Gastrocnemius medialis (tissue), 4 donors: ENCODE measurements at regions not wholly inside any gene's neighbourhood (a gene's known extent, or its start where the extent isn't known, plus 50 kb on each side); places are given as distances from the start of the nearest gene placed in this dataset.
"Not testable (repeated sequence)": the region's sequence is repeated elsewhere in the genome, so short reads cannot be mapped to it uniquely, and the experiment has no call there.

ENCODE experiments used
- ATAC-seq, 2 donors: fragments of 150-250 bp; one replicate each; pipeline ENCODE4 v1.9.1; 2016
- DNase-seq, 2 donors: peaks; one replicate each; pipeline ENCODE4 v3.0.0-alpha.2; 2019
- H3K27ac ChIP-seq, 4 donors: fragments of 200-600 bp; sonication (generic); 1 replicate in 1 of 4; 2 replicates in 3 of 4; pipeline ENCODE4 v1.5.1; 2016 to 2018; ENCODE audit warnings: mild to moderate bottlenecking in 2 of 4, moderate library complexity in 1 of 4
- H3K27me3 ChIP-seq, 3 donors: fragments of 200-600 bp; sonication (generic) in 2 of 3; 1 replicate in 1 of 3; 2 replicates in 2 of 3; pipeline versions ENCODE4 v1.5.1 to v1.6.0; 2016 to 2019; ENCODE audit warnings: mild to moderate bottlenecking in 1 of 3, moderate library complexity in 1 of 3
- H3K36me3 ChIP-seq, 2 donors: fragments of 200-600 bp; sonication (generic) in 1 of 2; one replicate each; pipeline ENCODE4 v1.5.1; 2017 to 2018
- H3K4me1 ChIP-seq, 2 donors: fragments of 200-600 bp; sonication (generic) in 1 of 2; one replicate each; pipeline ENCODE4 v1.5.1; 2016 to 2017; ENCODE audit warnings: mild to moderate bottlenecking in 2 of 2
- H3K4me3 ChIP-seq, 4 donors: fragments of 200-600 bp; sonication (generic) in 3 of 4; 1 replicate in 1 of 4; 2 replicates in 3 of 4; pipeline ENCODE4 v1.5.1; 2016 to 2019; ENCODE audit warnings: mild to moderate bottlenecking in 2 of 4
- H3K9me3 ChIP-seq, 3 donors: fragments of 200-600 bp; sonication (generic) in 2 of 3; 1 replicate in 1 of 3; 2 replicates in 2 of 3; pipeline ENCODE4 v1.5.1; 2016 to 2019
- CTCF ChIP-seq, 5 experiments: fragments of 450-650 bp in 3 of 5; fragments of 200-600 bp in 2 of 5; sonication (generic) in 2 of 5; IDR thresholded peaks in 4 of 5; conservative IDR thresholded peaks in 1 of 5; 1 replicate in 4 of 5; 2 replicates in 1 of 5; pipeline ENCODE4 v1.5.1; 2016 to 2019; ENCODE audit warnings: antibody characterized with exemption in 5 of 5, mild to moderate bottlenecking in 3 of 5, moderate library complexity in 3 of 5
- POLR2A ChIP-seq, 2 donors: fragments of 450-650 bp; IDR thresholded peaks; one replicate each; pipeline ENCODE4 v1.6.1; 2017; ENCODE audit warnings: antibody characterized with exemption in 2 of 2, mild to moderate bottlenecking in 2 of 2, moderate library complexity in 2 of 2
- in situ Hi-C, 4 donors: fragments of 200-750 bp; cut with MboI; loops; one replicate each; pipeline versions ENCODE4 v1.15.0 to v1.8.0; 2017; ENCODE audit warnings: low sequenced_read_pairs in 4 of 4
- intact Hi-C: fragments of 100-400 bp; cut with DNase I; formaldehyde crosslinking; loops from one replicate; pipeline ENCODE4 v1.15.1; 2023; ENCODE audit warnings: low total_unique reads

DNA sequence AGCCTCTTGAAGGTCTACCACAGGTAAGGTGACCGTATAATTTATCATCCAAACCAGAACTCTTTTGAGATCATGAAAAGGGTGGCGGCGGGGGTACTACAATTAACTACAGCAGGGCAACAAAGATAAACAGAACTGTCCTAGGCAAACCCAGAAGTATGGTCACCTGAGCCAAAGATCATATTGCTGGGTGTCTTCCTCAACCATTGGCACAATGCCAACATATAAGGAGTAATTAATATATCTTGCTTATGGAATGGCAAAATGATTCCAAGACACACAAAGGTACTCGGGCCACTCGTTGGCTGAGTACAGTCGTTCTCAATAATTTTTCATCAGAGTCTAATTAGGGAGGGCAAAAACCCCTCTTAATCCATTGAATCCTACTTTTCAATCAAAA lies 273.3 kb downstream of the QDPR start:
- in situ Hi-C loops, result no loop called here
- no peaks in the 10 kb centered on the region for H3K4me1 ChIP-seq
- DNase-seq (no peak), ATAC-seq (no peak)
- no peaks in the 10 kb centered on the region for H3K36me3 ChIP-seq
- intact Hi-C loops, result no loop called here
- no peak overlapping the region for H3K4me3 ChIP-seq
- no peaks in the 10 kb centered on the region for H3K9me3 ChIP-seq
- H3K27ac ChIP-seq, result no peak overlapping the region
- TF ChIP-seq CTCF (IDR thresholded peaks at IDR 0.05 in 4 of 5, conservative IDR thresholded peaks at IDR 0.05 in 1 of 5) (no peak), POLR2A (IDR thresholded peaks at IDR 0.05) (no peak)
- no peaks in the 10 kb centered on the region for H3K27me3 ChIP-seq

GRCh38 chr4:17236686-17237085 lies 275.2 kb downstream of the QDPR start:
- no peak for ATAC-seq
- Histone ChIP-seq H3K4me1 (peaks cover 4% of the 10 kb centered on the region in 2 donors), H3K9me3 (no peaks in the 10 kb centered on the region), H3K27ac (no peak overlapping the region), H3K27me3 (no peaks in the 10 kb centered on the region), H3K4me3 (no peak overlapping the region), H3K36me3 (no peaks in the 10 kb centered on the region)
- TF ChIP-seq POLR2A (IDR thresholded peaks at IDR 0.05), result no peak
- TF ChIP-seq CTCF (IDR thresholded peaks at IDR 0.05 in 4 of 5, conservative IDR thresholded peaks at IDR 0.05 in 1 of 5), result no peak
- DNase-seq, result no peak
- intact Hi-C loops, result no loop called here
- in situ Hi-C loops, result no loop called here

DNA sequence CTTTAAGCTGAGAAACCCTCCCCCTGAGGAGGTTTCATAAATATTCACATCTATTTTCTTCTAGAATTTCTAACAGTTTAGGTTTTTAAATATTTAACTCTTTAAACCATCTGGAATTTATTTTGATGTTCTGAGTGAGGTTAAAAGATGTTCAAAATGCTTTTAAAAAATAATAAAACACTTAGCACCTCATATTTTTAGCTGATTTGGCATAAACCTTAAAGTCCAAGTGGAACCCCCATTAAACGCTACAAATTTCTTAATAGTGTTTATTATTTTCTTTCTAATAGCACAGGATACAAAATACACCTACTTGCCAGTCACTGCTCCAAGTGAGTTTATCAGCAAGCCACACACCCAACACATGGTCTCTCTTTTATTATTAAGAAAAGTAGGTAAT lies 277.2 kb downstream of the QDPR start:
- Histone ChIP-seq H3K4me3 (no peak overlapping the region), H3K27ac (no peak overlapping the region), H3K4me1 (peaks cover 4% of the 10 kb centered on the region in 2 donors), H3K9me3 (no peaks in the 10 kb centered on the region), H3K36me3 (no peaks in the 10 kb centered on the region), H3K27me3 (no peaks in the 10 kb centered on the region)
- TF ChIP-seq CTCF (IDR thresholded peaks at IDR 0.05 in 4 of 5, conservative IDR thresholded peaks at IDR 0.05 in 1 of 5), result no peak
- TF ChIP-seq POLR2A (IDR thresholded peaks at IDR 0.05), result no peak
- ATAC-seq (no peak), DNase-seq (no peak)
- in situ Hi-C loops, result no loop called here
- intact Hi-C loops, result no loop called here

- Histone ChIP-seq H3K9me3 (no peaks in the 10 kb centered on the region), H3K4me3 (no peak overlapping the region), H3K27ac (no peak overlapping the region), H3K4me1 (peaks cover 4% of the 10 kb centered on the region in 2 donors), H3K36me3 (no peaks in the 10 kb centered on the region), H3K27me3 (no peaks in the 10 kb centered on the region)
- ATAC-seq, result no peak
- in situ Hi-C loops, result no loop called here
- intact Hi-C loops, result no loop called here
- no peak for DNase-seq
- TF ChIP-seq CTCF (IDR thresholded peaks at IDR 0.05 in 4 of 5, conservative IDR thresholded peaks at IDR 0.05 in 1 of 5), result no peak
- TF ChIP-seq POLR2A (IDR thresholded peaks at IDR 0.05), result no peak
Measured at GRCh38 chr4:17232566-17233253, 279.2 kb downstream of the QDPR start.

GRCh38 chr4:17231880-17232475 lies 279.9 kb downstream of the QDPR start:
- H3K9me3 ChIP-seq, DNase-seq, H3K4me1 ChIP-seq, H3K27ac ChIP-seq, H3K4me3 ChIP-seq, intact Hi-C loops, H3K27me3 ChIP-seq, in situ Hi-C loops, H3K36me3 ChIP-seq, ATAC-seq: not testable (repeated sequence)
